C4-2B (cell line): ENCODE measurements at regions not wholly inside any gene's neighbourhood (a gene's known extent, or its start where the extent isn't known, plus 50 kb on each side); places are given as distances from the start of the nearest gene placed in this dataset.

Experiments
- H3K27ac ChIP-seq: fragments of 450-650 bp; 2 replicates; pipeline ENCODE4 v1.5.1; 2017
- CTCF ChIP-seq: fragments of 450-650 bp; conservative IDR thresholded peaks from 2 replicates; pipeline ENCODE4 v1.5.1; 2017; ENCODE audit warnings: mild to moderate bottlenecking
- ZFX ChIP-seq: fragments of 450-650 bp; IDR thresholded peaks from 2 replicates; pipeline ENCODE4 v1.6.1; 2017

- no peak overlapping the region for H3K27ac ChIP-seq
Measured at GRCh38 chr13:44017756-44018309, 138.1 kb downstream of the LACC1 start.

GRCh38 chr13:44019651-44020050 lies 139.9 kb downstream of the LACC1 start:
- no peak for TF ChIP-seq ZFX
- no peak for TF ChIP-seq CTCF
- no peak overlapping the region for H3K27ac ChIP-seq

More at GRCh38 chr13:44017756-44018309, 138.1 kb downstream of the LACC1 start:
- TF ChIP-seq CTCF (no peak), ZFX (no peak)

GRCh38 chr13:44021422-44021821 lies 141.7 kb downstream of the LACC1 start:
- TF ChIP-seq CTCF (no peak), ZFX (no peak)
- H3K27ac ChIP-seq = no peak overlapping the region

GRCh38 chr13:44022196-44022595 lies 142.5 kb downstream of the LACC1 start:
- TF ChIP-seq CTCF (no peak), ZFX (no peak)
- H3K27ac ChIP-seq = no peak overlapping the region

GRCh38 chr13:44024167-44024845 lies 144.6 kb downstream of the LACC1 start:
- no peak overlapping the region for H3K27ac ChIP-seq
- TF ChIP-seq ZFX = no peak
- TF ChIP-seq CTCF = no peak

- no peak for TF ChIP-seq ZFX
- no peak overlapping the region for H3K27ac ChIP-seq
Measured at GRCh38 chr13:44024846-44025195, 145.1 kb downstream of the LACC1 start.

GRCh38 chr13:44026194-44026593 lies 146.5 kb downstream of the LACC1 start:
- no peak overlapping the region for H3K27ac ChIP-seq
- TF ChIP-seq ZFX (no peak), CTCF (no peak)

GRCh38 chr13:44028734-44029133 lies 149.0 kb downstream of the LACC1 start:
- no peak overlapping the region for H3K27ac ChIP-seq
- TF ChIP-seq CTCF (no peak), ZFX (no peak)
